ENCODE measurements at regions not wholly inside any gene's neighbourhood (a gene's known extent, or its start where the extent isn't known, plus 50 kb on each side); places are given as distances from the start of the nearest gene placed in this dataset.

GRCh38 chr13:47798194-47798593, 202.9 kb downstream of the SUCLA2 start (continued):
- TF ChIP-seq ZNF768 (tag by site-specific recombination; IDR thresholded peaks at IDR 0.05), result no peak
- no peak for TF ChIP-seq ZNF37A (tag by site-specific recombination; IDR thresholded peaks at IDR 0.05)
- TF ChIP-seq MZF1 (tag by site-specific recombination; IDR thresholded peaks at IDR 0.05; ENCODE audit: borderline replicate concordance), result no peak
- TF ChIP-seq ZNF248 (tag by site-specific recombination; IDR thresholded peaks at IDR 0.05), result no peak

GRCh38 chr13:47796816-47797215, 204.3 kb downstream of the SUCLA2 start:
- H3K4me3 ChIP-seq (ENCODE audit: low read depth, low read length), result no peak overlapping the region
- H3K4me1 ChIP-seq (ENCODE audit: control insufficient read depth, insufficient read depth, low read length), result no peaks in the 10 kb centered on the region
- no peak overlapping the region for H3K27ac ChIP-seq (ENCODE audit: extremely low read depth, low read depth, low read length)
- H3K36me3 ChIP-seq (ENCODE audit: control insufficient read depth in 2 of 2, insufficient read depth in 1 of 2, low read length in 2 of 2), result no peaks in the 10 kb centered on the region
- POLR2A ChIA-PET, result no interaction called here
- CTCF ChIA-PET, result no interaction called here
- TF ChIP-seq WT1 (tag by site-specific recombination; IDR thresholded peaks at IDR 0.05) (no peak), ZBTB44 (tag by site-specific recombination; IDR thresholded peaks at IDR 0.05) (no peak), ZNF830 (tag by site-specific recombination; IDR thresholded peaks at IDR 0.05; ENCODE audit: low read depth) (no peak), ZNF433 (tag by site-specific recombination; IDR thresholded peaks at IDR 0.05; ENCODE audit: low read depth) (no peak), ZSCAN23 (tag by site-specific recombination; IDR thresholded peaks at IDR 0.05) (no peak), ZNF239 (tag by site-specific recombination; IDR thresholded peaks at IDR 0.05) (no peak), ZNF292 (tag by site-specific recombination; IDR thresholded peaks at IDR 0.05; ENCODE audit: borderline replicate concordance, low read depth) (no peak), ZNF521 (tag by site-specific recombination; IDR thresholded peaks at IDR 0.05) (no peak), ZNF670 (tag by site-specific recombination; IDR thresholded peaks at IDR 0.05; ENCODE audit: low read depth) (no peak), GLIS2 (tag by site-specific recombination; IDR thresholded peaks at IDR 0.05) (no peak)
- H3K9me3 ChIP-seq (ENCODE audit: control insufficient read depth, insufficient read depth, low read depth, low read length), result no peaks in the 10 kb centered on the region

- no peaks in the 10 kb centered on the region for H3K9me3 ChIP-seq (ENCODE audit: control insufficient read depth, insufficient read depth, low read depth, low read length)
- CTCF ChIA-PET, result interaction anchor here (0.6 to 1.0 kb wide), 6 partner anchors 8 to 762 kb away, joined by 3 to 5 read pairs (median 3); no protein-coding TSS in a partner anchor
- POLR2A ChIA-PET, result no interaction called here
These were observed 206.1 kb downstream of the SUCLA2 start for GRCh38 chr13:47794963-47795362.

GRCh38 chr13:47790755-47791154, 210.3 kb downstream of the SUCLA2 start:
- no peaks in the 10 kb centered on the region for H3K36me3 ChIP-seq (ENCODE audit: control insufficient read depth in 2 of 2, insufficient read depth in 1 of 2, low read length in 2 of 2)
- H3K4me1 ChIP-seq (ENCODE audit: control insufficient read depth, insufficient read depth, low read length), result no peaks in the 10 kb centered on the region
- POLR2A ChIA-PET, result no interaction called here
- no peak overlapping the region for H3K27ac ChIP-seq (ENCODE audit: extremely low read depth, low read depth, low read length)
- TF ChIP-seq ZNF585B (tag by site-specific recombination; IDR thresholded peaks at IDR 0.05) (peak; percentile 87), ZNF148 (tag by site-specific recombination; IDR thresholded peaks at IDR 0.05; ENCODE audit: borderline replicate concordance) (no peak)
- H3K4me3 ChIP-seq (ENCODE audit: low read depth, low read length), result no peak overlapping the region
- no peaks in the 10 kb centered on the region for H3K9me3 ChIP-seq (ENCODE audit: control insufficient read depth, insufficient read depth, low read depth, low read length)
- CTCF ChIA-PET, result no interaction called here

More at GRCh38 chr13:47794963-47795362, 206.1 kb downstream of the SUCLA2 start:
- Histone ChIP-seq H3K4me1 (ENCODE audit: control insufficient read depth, insufficient read depth, low read length) (no peaks in the 10 kb centered on the region), H3K4me3 (ENCODE audit: low read depth, low read length) (no peak overlapping the region), H3K36me3 (ENCODE audit: control insufficient read depth in 2 of 2, insufficient read depth in 1 of 2, low read length in 2 of 2) (no peaks in the 10 kb centered on the region), H3K27ac (ENCODE audit: extremely low read depth, low read depth, low read length) (no peak overlapping the region)
- TF ChIP-seq PRDM1 (tag by site-specific recombination; IDR thresholded peaks at IDR 0.05) (no peak), MEIS1 (CRISPR knock-in tag; IDR thresholded peaks at IDR 0.05; ENCODE audit: borderline replicate concordance) (no peak), ZNF830 (tag by site-specific recombination; IDR thresholded peaks at IDR 0.05; ENCODE audit: low read depth) (no peak), ZNF654 (tag by site-specific recombination; IDR thresholded peaks at IDR 0.05; ENCODE audit: low read depth) (no peak), ZNF394 (tag by site-specific recombination; IDR thresholded peaks at IDR 0.05; ENCODE audit: borderline replicate concordance) (no peak)
